OCI-LY7 (cell line): ENCODE measurements at regions not wholly inside any gene's neighbourhood (a gene's known extent, or its start where the extent isn't known, plus 50 kb on each side); places are given as distances from the start of the nearest gene placed in this dataset.

Source experiments
- BruUV-seq: library from RNA; stranded (reverse); fragments of 400-500 nt; replicated peaks from 2 replicates; lab custom pipeline; 2021; lab: Mats Ljungman, UMichigan
- CTCF ChIA-PET: fragments of 300-600 bp; sonication (Branson Sonifier 250); formaldehyde crosslinking; loops from one replicate; lab custom pipeline; 2022; ENCODE audit warnings: antibody characterized with exemption; ENCODE audit not compliant: unreplicated experiment; lab: Charles Lee
- POLR2A ChIA-PET: fragments of 300-600 bp; sonication (Branson Sonifier 250); formaldehyde crosslinking; loops from one replicate; lab custom pipeline; 2022; ENCODE audit warnings: antibody characterized with exemption; lab: Charles Lee
- DNase-seq: peaks from one replicate; pipeline ENCODE4 v3.0.0-alpha.2; 2015; ENCODE audit warnings: low spot score
- H2AFZ ChIP-seq: fragments of 200-600 bp; sonication (generic), shearing (Covaris generic); 2 replicates; pipeline ENCODE4 v1.6.1; 2014; ENCODE audit warnings: mild to moderate bottlenecking, antibody characterized with exemption, low read length, moderate library complexity
- H3K27ac ChIP-seq: fragments of 200-600 bp; sonication (generic); 2 replicates; pipeline ENCODE4 v1.5.1; 2014; ENCODE audit warnings: mixed run types, low read depth, mild to moderate bottlenecking, moderate library complexity, low read length, inconsistent platforms; ENCODE audit not compliant: poor library complexity, severe bottlenecking
- H3K36me3 ChIP-seq: fragments of 200-600 bp; sonication (generic); 2 replicates; pipeline ENCODE4 v1.6.1; 2014; ENCODE audit warnings: mild to moderate bottlenecking, antibody characterized with exemption, low read length, moderate library complexity, mixed read lengths; ENCODE audit not compliant: insufficient read depth
- H3K4me1 ChIP-seq: fragments of 200-600 bp; sonication (generic); 2 replicates; pipeline ENCODE4 v1.5.1; 2014; ENCODE audit warnings: mild to moderate bottlenecking, low read length; ENCODE audit not compliant: insufficient read depth, poor library complexity, severe bottlenecking
- H3K4me2 ChIP-seq: fragments of 200-600 bp; sonication (generic); 2 replicates; pipeline ENCODE4 v1.6.1; 2014; ENCODE audit warnings: mild to moderate bottlenecking, low read length
- H3K4me3 ChIP-seq: fragments of 200-600 bp; sonication (generic); 2 replicates; pipeline ENCODE4 v1.5.1; 2014; ENCODE audit warnings: mild to moderate bottlenecking, low read depth, low read length; ENCODE audit not compliant: poor library complexity, severe bottlenecking
- H3K79me2 ChIP-seq: fragments of 200-600 bp; sonication (generic); 2 replicates; pipeline ENCODE4 v1.6.1; 2016; ENCODE audit warnings: low read depth, mild to moderate bottlenecking, low read length, moderate library complexity, mixed read lengths; ENCODE audit not compliant: insufficient read depth
- H3K9me2 ChIP-seq: fragments of 200-600 bp; sonication (generic); 2 replicates; pipeline ENCODE4 v1.6.1; 2016; ENCODE audit warnings: mild to moderate bottlenecking, low read length, mixed read lengths; ENCODE audit not compliant: insufficient read depth
- H3K9me3 ChIP-seq: fragments of 200-600 bp; sonication (generic); 2 replicates; pipeline ENCODE4 v1.6.1; 2014; ENCODE audit warnings: mild to moderate bottlenecking, mixed run types, low read length, mixed read lengths
- H4K20me1 ChIP-seq: fragments of 200-600 bp; sonication (generic); 2 replicates; pipeline ENCODE4 v1.6.1; 2014; ENCODE audit warnings: mild to moderate bottlenecking, antibody characterized with exemption, low read length, moderate library complexity, mixed read lengths; ENCODE audit not compliant: insufficient read depth
- CTCF ChIP-seq: fragments of 200-600 bp; sonication (generic); conservative IDR thresholded peaks from 2 replicates; pipeline ENCODE4 v1.5.1; 2014; ENCODE audit warnings: mild to moderate bottlenecking, antibody characterized with exemption, low read length, moderate library complexity, mixed read lengths
- EZH2phosphoT487 ChIP-seq: fragments of 200-600 bp; sonication (generic); IDR thresholded peaks from 2 replicates; pipeline ENCODE4 v1.6.1; 2018; ENCODE audit warnings: low read depth, borderline replicate concordance, mild to moderate bottlenecking, mixed run types, antibody characterized with exemption, low read length, moderate library complexity, mixed read lengths
- intact Hi-C: fragments of 100-400 bp; cut with micrococcal nuclease; formaldehyde crosslinking; loops from one replicate; pipeline ENCODE4 v1.10.0; 2022; ENCODE audit not compliant: unreplicated experiment

GRCh38 chr21:24007592-24007991 lies 1599.7 kb downstream of the MRPL39 start:
- BruUV-seq, result no TSS peak
- intact Hi-C loops, result no loop called here

GRCh38 chr21:23986987-23987386 lies 1620.3 kb downstream of the MRPL39 start:
- ChIA-PET CTCF (no interaction called here), POLR2A (no interaction called here)
- no peaks in the 10 kb centered on the region for H3K36me3 ChIP-seq
- no peak overlapping the region for H2AFZ ChIP-seq
- TF ChIP-seq CTCF (no peak), EZH2phosphoT487 (no peak)
- H3K4me1 ChIP-seq, result no peaks in the 10 kb centered on the region
- intact Hi-C loops, result no loop called here
- no peak overlapping the region for H3K27ac ChIP-seq
- DNase-seq, result no peak
- no peaks in the 10 kb centered on the region for H4K20me1 ChIP-seq
- H3K79me2 ChIP-seq, result no peaks in the 10 kb centered on the region
- no peak overlapping the region for H3K4me2 ChIP-seq
- BruUV-seq, result no TSS peak
- H3K4me3 ChIP-seq, result no peak overlapping the region
- H3K9me3 ChIP-seq, result peaks cover 11% of the 10 kb centered on the region; the same call in 1 of the 2 replicates
- no peaks in the 10 kb centered on the region for H3K9me2 ChIP-seq

More at GRCh38 chr21:24007592-24007991, 1599.7 kb downstream of the MRPL39 start:
- peaks cover 8% of the 10 kb centered on the region; the same call in 1 of the 2 replicates for H3K9me3 ChIP-seq
- no peaks in the 10 kb centered on the region for H4K20me1 ChIP-seq
- no peak overlapping the region for H3K4me3 ChIP-seq
- no peak overlapping the region for H2AFZ ChIP-seq
- no peaks in the 10 kb centered on the region for H3K36me3 ChIP-seq
- CTCF ChIA-PET, result no interaction called here
- TF ChIP-seq EZH2phosphoT487 (no peak), CTCF (no peak)
- no peaks in the 10 kb centered on the region for H3K79me2 ChIP-seq
- H3K27ac ChIP-seq, result no peak overlapping the region
- no peak overlapping the region for H3K4me2 ChIP-seq
- no peaks in the 10 kb centered on the region for H3K4me1 ChIP-seq
- POLR2A ChIA-PET, result interaction anchor here (0.6 kb wide), 1 partner anchor 338 kb away, joined by 3 read pairs; no protein-coding TSS in a partner anchor
- no peak for DNase-seq
- H3K9me2 ChIP-seq, result no peaks in the 10 kb centered on the region

- Histone ChIP-seq H3K27ac (no peak overlapping the region), H3K4me3 (no peak overlapping the region), H3K79me2 (no peaks in the 10 kb centered on the region), H2AFZ (no peak overlapping the region), H3K4me1 (no peaks in the 10 kb centered on the region), H3K9me3 (0 out of 2 replicates have a peak, but pooled peaks cover 4% of the 10 kb centered on the region), H3K36me3 (no peaks in the 10 kb centered on the region), H3K9me2 (no peaks in the 10 kb centered on the region), H4K20me1 (no peaks in the 10 kb centered on the region), H3K4me2 (no peak overlapping the region)
- intact Hi-C loops, result no loop called here
- no peak for DNase-seq
- POLR2A ChIA-PET, result no interaction called here
- BruUV-seq, result no TSS peak
- CTCF ChIA-PET, result no interaction called here
- TF ChIP-seq CTCF (no peak), EZH2phosphoT487 (no peak)
Observed at GRCh38 chr21:23986214-23986613, 1621.1 kb downstream of the MRPL39 start.
